ENCODE measurements at regions not wholly inside any gene's neighbourhood (a gene's known extent, or its start where the extent isn't known, plus 50 kb on each side); places are given as distances from the start of the nearest gene placed in this dataset.

GRCh38 chr5:118199801-118200200, 788.5 kb downstream of the DTWD2 start:
- Histone ChIP-seq H3K27me3 (ENCODE audit: insufficient read depth, low read length) (no peaks in the 10 kb centered on the region), H3K9me3 (ENCODE audit: control insufficient read depth, low read depth, low read length) (no peaks in the 10 kb centered on the region), H2BK15ac (ENCODE audit: low read depth, low read length) (no peak overlapping the region), H3K4me2 (ENCODE audit: insufficient read depth, insufficient read length, low read length) (no peak overlapping the region), H2AFZ (ENCODE audit: low read length) (no peak overlapping the region), H4K91ac (ENCODE audit: insufficient read length, low read depth, low read length) (no peak overlapping the region), H3K4me1 (ENCODE audit: insufficient read depth, low read length) (no peaks in the 10 kb centered on the region; the same call in 1 of the 2 replicates), H2BK5ac (ENCODE audit: insufficient read length, low read length) (no peak overlapping the region), H4K20me1 (ENCODE audit: control insufficient read depth, insufficient read depth, insufficient read length) (no peaks in the 10 kb centered on the region), H3K9ac (ENCODE audit: extremely low read depth, insufficient read length, low read length) (no peak overlapping the region), H3K56ac (ENCODE audit: insufficient read length, low read depth, low read length) (no peak overlapping the region), H3K14ac (ENCODE audit: insufficient read depth, low read length) (no peak overlapping the region), H2BK120ac (ENCODE audit: low read depth, low read length, poor library complexity, severe bottlenecking) (no peak overlapping the region), H2BK12ac (ENCODE audit: insufficient read length, low read depth, low read length) (no peak overlapping the region), H3K23me2 (ENCODE audit: insufficient read length, low read depth, low read length, poor library complexity, severe bottlenecking) (no peaks in the 10 kb centered on the region), H4K5ac (ENCODE audit: insufficient read length, low read depth, low read length) (no peak overlapping the region), H3K4ac (ENCODE audit: low read depth, low read length) (no peak overlapping the region), H3K23ac (ENCODE audit: insufficient read length, low read depth, low read length) (no peak overlapping the region), H3K79me1 (ENCODE audit: insufficient read depth, low read depth, low read length, poor library complexity, severe bottlenecking) (no peaks in the 10 kb centered on the region), H2AK5ac (ENCODE audit: insufficient read length, low read length) (no peak overlapping the region), H3T11ph (ENCODE audit: low read length) (no peak overlapping the region), H3K18ac (ENCODE audit: insufficient read length, low read depth, low read length) (no peak overlapping the region), H4K8ac (replicated peaks; ENCODE audit: insufficient read length, low read depth, low read length) (no peak overlapping the region), H3K79me2 (ENCODE audit: insufficient read depth, low read length) (no peaks in the 10 kb centered on the region), H3K27ac (ENCODE audit: insufficient read length, low read depth, low read length) (no peak overlapping the region), H2BK20ac (ENCODE audit: low read depth, low read length, poor library complexity, severe bottlenecking) (no peak overlapping the region)
- Mint-ChIP-seq H3K27me3 (ENCODE audit: low read depth) (no peaks in the 10 kb centered on the region), H3K36me3 (ENCODE audit: insufficient read depth in 1 of 3, low read depth in 3 of 3) (no peaks in the 10 kb centered on the region), H3K4me3 (no peak overlapping the region), H3K9me3 (no peaks in the 10 kb centered on the region), H3K27ac (peak overlapping the region in 1 of 3 experiments; percentile 69; a peak in 2 of 7 replicates), H3K4me1 (peaks cover 34 to 38% of the 10 kb centered on the region in 2 experiments)
- no peak for TF ChIP-seq CTCF (conservative IDR thresholded peaks at IDR 0.05)
- WGBS (ENCODE audit: extremely low coverage, insufficient read length, low lambda C conversion rate), result no CpG with 5 or more reads among the region's 2 CpGs
- no peak for DNase-seq
